ENCODE measurements at regions not wholly inside any gene's neighbourhood (a gene's known extent, or its start where the extent isn't known, plus 50 kb on each side); places are given as distances from the start of the nearest gene placed in this dataset.

GRCh38 chr7:155399577-155399976 is 58.4 kb upstream of the EN2 start:
- no peak for DNase-seq (ENCODE audit: low read depth, low spot score)
- H3K9me3 ChIP-seq (ENCODE audit: low read depth, low read length), result no peaks in the 10 kb centered on the region
- H3K27ac ChIP-seq, result no peak overlapping the region
- H3K4me3 ChIP-seq, result no peak overlapping the region
- TF ChIP-seq FOXP2 (optimal IDR thresholded peaks at IDR 0.05; ENCODE audit: control extremely low read depth, extremely low read length, insufficient read depth) (no peak), POLR2AphosphoS5 (IDR thresholded peaks at IDR 0.05; ENCODE audit: borderline replicate concordance, low read depth, low read length) (no peak), EZH2 (IDR thresholded peaks at IDR 0.05) (no peak)
- no peak overlapping the region for H3K9ac ChIP-seq (ENCODE audit: insufficient read length)
- no peaks in the 10 kb centered on the region for H3K36me3 ChIP-seq (ENCODE audit: insufficient read depth, low read length)

- no peak overlapping the region for H3K9ac ChIP-seq (ENCODE audit: insufficient read length)
- no peak overlapping the region for H3K27ac ChIP-seq
- no peaks in the 10 kb centered on the region for H3K9me3 ChIP-seq (ENCODE audit: low read depth, low read length)
- no peaks in the 10 kb centered on the region for H3K36me3 ChIP-seq (ENCODE audit: insufficient read depth, low read length)
- H3K4me3 ChIP-seq, result no peak overlapping the region
- TF ChIP-seq EZH2 (IDR thresholded peaks at IDR 0.05) (no peak), POLR2AphosphoS5 (IDR thresholded peaks at IDR 0.05; ENCODE audit: borderline replicate concordance, low read depth, low read length) (no peak), FOXP2 (optimal IDR thresholded peaks at IDR 0.05; ENCODE audit: control extremely low read depth, extremely low read length, insufficient read depth) (no peak)
- DNase-seq (ENCODE audit: low read depth, low spot score), result no peak
These were observed 56.7 kb upstream of the EN2 start for GRCh38 chr7:155401231-155401630.

GRCh38 chr7:155401884-155402283 is 56.0 kb upstream of the EN2 start:
- no peak for TF ChIP-seq EZH2 (IDR thresholded peaks at IDR 0.05)
- no peak for TF ChIP-seq FOXP2 (optimal IDR thresholded peaks at IDR 0.05; ENCODE audit: control extremely low read depth, extremely low read length, insufficient read depth)
- TF ChIP-seq POLR2AphosphoS5 (IDR thresholded peaks at IDR 0.05; ENCODE audit: borderline replicate concordance, low read depth, low read length), result no peak
- H3K4me3 ChIP-seq, result no peak overlapping the region

GRCh38 chr7:155402941-155403340 is 55.0 kb upstream of the EN2 start:
- H3K9me3 ChIP-seq (ENCODE audit: low read depth, low read length), result no peaks in the 10 kb centered on the region
- H3K4me3 ChIP-seq, result no peak overlapping the region
- DNase-seq (ENCODE audit: low read depth, low spot score), result no peak
- no peaks in the 10 kb centered on the region for H3K36me3 ChIP-seq (ENCODE audit: insufficient read depth, low read length)
- no peak overlapping the region for H3K9ac ChIP-seq (ENCODE audit: insufficient read length)
- TF ChIP-seq POLR2AphosphoS5 (IDR thresholded peaks at IDR 0.05; ENCODE audit: borderline replicate concordance, low read depth, low read length) (no peak), FOXP2 (optimal IDR thresholded peaks at IDR 0.05; ENCODE audit: control extremely low read depth, extremely low read length, insufficient read depth) (no peak), EZH2 (IDR thresholded peaks at IDR 0.05) (no peak)
- no peak overlapping the region for H3K27ac ChIP-seq

More at GRCh38 chr7:155401884-155402283, 56.0 kb upstream of the EN2 start:
- Histone ChIP-seq H3K9me3 (ENCODE audit: low read depth, low read length) (no peaks in the 10 kb centered on the region), H3K9ac (ENCODE audit: insufficient read length) (no peak overlapping the region), H3K27ac (no peak overlapping the region), H3K36me3 (ENCODE audit: insufficient read depth, low read length) (no peaks in the 10 kb centered on the region)
- DNase-seq (ENCODE audit: low read depth, low spot score), result no peak

- no peak overlapping the region for H3K27ac ChIP-seq
- no peak overlapping the region for H3K4me3 ChIP-seq
- TF ChIP-seq FOXP2 (optimal IDR thresholded peaks at IDR 0.05; ENCODE audit: control extremely low read depth, extremely low read length, insufficient read depth) (no peak), POLR2AphosphoS5 (IDR thresholded peaks at IDR 0.05; ENCODE audit: borderline replicate concordance, low read depth, low read length) (no peak), EZH2 (IDR thresholded peaks at IDR 0.05) (no peak)
- no peak for DNase-seq (ENCODE audit: low read depth, low spot score)
- no peaks in the 10 kb centered on the region for H3K9me3 ChIP-seq (ENCODE audit: low read depth, low read length)
- H3K36me3 ChIP-seq (ENCODE audit: insufficient read depth, low read length), result no peaks in the 10 kb centered on the region
- no peak overlapping the region for H3K9ac ChIP-seq (ENCODE audit: insufficient read length)
These were observed 53.0 kb upstream of the EN2 start for GRCh38 chr7:155404976-155405375.

- TF ChIP-seq EZH2 (IDR thresholded peaks at IDR 0.05) (no peak), FOXP2 (optimal IDR thresholded peaks at IDR 0.05; ENCODE audit: control extremely low read depth, extremely low read length, insufficient read depth) (no peak), POLR2AphosphoS5 (IDR thresholded peaks at IDR 0.05; ENCODE audit: borderline replicate concordance, low read depth, low read length) (no peak)
- H3K27ac ChIP-seq, result peak overlapping the region; percentile 75; the same call in 1 of the 2 replicates
- no peak overlapping the region for H3K9ac ChIP-seq (ENCODE audit: insufficient read length)
- no peak for DNase-seq (ENCODE audit: low read depth, low spot score)
- H3K9me3 ChIP-seq (ENCODE audit: low read depth, low read length), result no peaks in the 10 kb centered on the region
- H3K36me3 ChIP-seq (ENCODE audit: insufficient read depth, low read length), result no peaks in the 10 kb centered on the region
- no peak overlapping the region for H3K4me3 ChIP-seq
These were observed 52.3 kb upstream of the EN2 start for GRCh38 chr7:155405399-155406318.

GRCh38 chr7:155407799-155408198 is 50.1 kb upstream of the EN2 start:
- no peak for TF ChIP-seq EZH2 (IDR thresholded peaks at IDR 0.05)
- TF ChIP-seq FOXP2 (optimal IDR thresholded peaks at IDR 0.05; ENCODE audit: control extremely low read depth, extremely low read length, insufficient read depth), result no peak
- TF ChIP-seq POLR2AphosphoS5 (IDR thresholded peaks at IDR 0.05; ENCODE audit: borderline replicate concordance, low read depth, low read length), result no peak
- H3K36me3 ChIP-seq (ENCODE audit: insufficient read depth, low read length), result no peaks in the 10 kb centered on the region

More at GRCh38 chr7:155407799-155408198, 50.1 kb upstream of the EN2 start:
- H3K4me3 ChIP-seq, result no peak overlapping the region
- no peak overlapping the region for H3K27ac ChIP-seq
- DNase-seq (ENCODE audit: low read depth, low spot score), result no peak
- H3K9ac ChIP-seq (ENCODE audit: insufficient read length), result no peak overlapping the region
- H3K9me3 ChIP-seq (ENCODE audit: low read depth, low read length), result no peaks in the 10 kb centered on the region
